IMR-90 (cell line): ENCODE measurements at regions not wholly inside any gene's neighbourhood (a gene's known extent, or its start where the extent isn't known, plus 50 kb on each side); places are given as distances from the start of the nearest gene placed in this dataset.

Experiments
- ATAC-seq: fragments of 200-7000 bp; cut with Tn5 transposase; 2 replicates; pipeline ENCODE4 v1.9.1; 2020; ENCODE audit warnings: low read depth, mild to moderate bottlenecking, moderate library complexity
- BruUV-seq: library from RNA; stranded (reverse); fragments of 400-500 nt; replicated peaks from 2 replicates; lab custom pipeline; 2021; lab: Mats Ljungman, UMichigan
- CTCF ChIA-PET: fragments of 300-600 bp; formaldehyde crosslinking; extraction: SDS; loops from one replicate; lab custom pipeline; 2021; ENCODE audit warnings: antibody characterized with exemption; lab: Yijun Ruan, JAX
- POLR2A ChIA-PET: fragments of 300-600 bp; sonication (Branson Sonifier 250); formaldehyde crosslinking; loops from one replicate; lab custom pipeline; 2022; ENCODE audit warnings: antibody characterized with exemption; ENCODE audit not compliant: unreplicated experiment; lab: Charles Lee
- DNase-seq: peaks from one replicate; pipeline ENCODE4 v3.0.0; 2013
- H2AFZ ChIP-seq: replicated peaks from 2 replicates; pipeline ENCODE3; 2013; ENCODE audit warnings: low read length, mild to moderate bottlenecking; ENCODE audit not compliant: poor library complexity
- H2AK5ac ChIP-seq: 2 replicates; pipeline ENCODE4 v1.6.1; 2013; ENCODE audit warnings: low read depth, low read length, inconsistent platforms
- H2AK9ac ChIP-seq: replicated peaks from 2 replicates; pipeline ENCODE3; 2013; ENCODE audit warnings: mild to moderate bottlenecking, low read depth, low read length, moderate library complexity; ENCODE audit not compliant: poor library complexity
- H2BK120ac ChIP-seq: 2 replicates; pipeline ENCODE4 v1.6.1; 2013; ENCODE audit warnings: low read depth, low read length, inconsistent platforms
- H2BK15ac ChIP-seq: 3 replicates; pipeline ENCODE4 v1.6.1; 2013; ENCODE audit warnings: low read depth, low read length, inconsistent platforms
- H2BK20ac ChIP-seq: 2 replicates; pipeline ENCODE4 v1.6.1; 2013; ENCODE audit warnings: low read depth, mild to moderate bottlenecking, inconsistent platforms, low read length, moderate library complexity
- H2BK5ac ChIP-seq: 2 replicates; pipeline ENCODE4 v1.6.1; 2013; ENCODE audit warnings: mild to moderate bottlenecking, low read depth, low read length, inconsistent platforms; ENCODE audit not compliant: poor library complexity, severe bottlenecking
- H3K14ac ChIP-seq: replicated peaks from 2 replicates; pipeline ENCODE4 v1.6.1; 2013; ENCODE audit warnings: low read depth, low read length, inconsistent platforms
- H3K18ac ChIP-seq: 2 replicates; pipeline ENCODE4 v1.6.1; 2013; ENCODE audit warnings: low read depth, low read length, control low read depth
- H3K23ac ChIP-seq: 2 replicates; pipeline ENCODE4 v1.6.1; 2013; ENCODE audit warnings: low read depth, low read length, inconsistent platforms
- H3K27ac ChIP-seq: 2 replicates; pipeline ENCODE4 v1.5.1; 2013; ENCODE audit warnings: mild to moderate bottlenecking, control low read depth, low read length; ENCODE audit not compliant: insufficient read depth
- H3K27me3 ChIP-seq: 2 replicates; pipeline ENCODE4 v1.6.1; 2013; ENCODE audit warnings: low read length; ENCODE audit not compliant: control insufficient read depth, insufficient read depth
- H3K36me3 ChIP-seq: 2 replicates; pipeline ENCODE4 v1.6.1; 2013; ENCODE audit warnings: low read length, mixed read lengths; ENCODE audit not compliant: control insufficient read depth, insufficient read depth
- H3K4ac ChIP-seq: 2 replicates; pipeline ENCODE4 v1.6.1; 2013; ENCODE audit warnings: low read depth, low read length, inconsistent platforms
- H3K4me1 ChIP-seq: 2 replicates; pipeline ENCODE4 v1.6.1; 2013; ENCODE audit warnings: low read length, mixed read lengths; ENCODE audit not compliant: control insufficient read depth, insufficient read depth
- H3K4me2 ChIP-seq: 2 replicates; pipeline ENCODE4 v1.6.1; 2013; ENCODE audit warnings: low read depth, mild to moderate bottlenecking, control low read depth, low read length, moderate library complexity
- H3K4me3 ChIP-seq: 2 replicates; pipeline ENCODE4 v1.5.1; 2013; ENCODE audit warnings: low read depth, mild to moderate bottlenecking, control low read depth, low read length, moderate library complexity; ENCODE audit not compliant: insufficient read depth
- H3K56ac ChIP-seq: 2 replicates; pipeline ENCODE4 v1.6.1; 2013; ENCODE audit warnings: low read length, inconsistent platforms; ENCODE audit not compliant: insufficient read depth; ENCODE audit errors: extremely low read depth
- H3K79me1 ChIP-seq, 2 experiments: 2 replicates each; pipeline ENCODE4 v1.6.1; 2013; ENCODE audit warnings: low read length in 2 of 2, inconsistent platforms in 1 of 2, low read depth in 1 of 2
- H3K9ac ChIP-seq: 2 replicates; pipeline ENCODE4 v1.6.1; 2013; ENCODE audit warnings: low read depth, low read length, control low read depth
- H3K9me1 ChIP-seq: 2 replicates; pipeline ENCODE4 v1.6.1; 2013; ENCODE audit warnings: low read length, inconsistent platforms; ENCODE audit not compliant: insufficient read depth
- H3K9me3 ChIP-seq: 2 replicates; pipeline ENCODE4 v1.6.1; 2013; ENCODE audit warnings: low read length; ENCODE audit not compliant: control insufficient read depth, insufficient read depth
- H4K20me1 ChIP-seq: 2 replicates; pipeline ENCODE4 v1.6.1; 2013; ENCODE audit warnings: low read length, inconsistent platforms; ENCODE audit not compliant: insufficient read depth
- H4K5ac ChIP-seq: 2 replicates; pipeline ENCODE4 v1.6.1; 2013; ENCODE audit warnings: mild to moderate bottlenecking, low read depth, low read length, control low read depth
- H4K8ac ChIP-seq, 2 experiments: 2 replicates each; pipeline ENCODE4 v1.6.1; 2013; ENCODE audit warnings: low read depth in 2 of 2, low read length in 2 of 2, control low read depth in 1 of 2, inconsistent platforms in 1 of 2
- H4K91ac ChIP-seq: 2 replicates; pipeline ENCODE4 v1.6.1; 2013; ENCODE audit warnings: low read depth, low read length, inconsistent platforms; ENCODE audit not compliant: insufficient read depth
- BHLHE40 ChIP-seq: fragments of 150-350 bp; IDR thresholded peaks from 2 replicates; pipeline ENCODE4 v1.6.1; 2016; ENCODE audit warnings: mild to moderate bottlenecking, low read depth, low read length
- CHD1 ChIP-seq: IDR thresholded peaks from 2 replicates; pipeline ENCODE4 v1.6.1; 2012; ENCODE audit warnings: low read depth, low read length, improper control_type of control experiment
- FOS ChIP-seq: fragments of 150-350 bp; IDR thresholded peaks from 2 replicates; pipeline ENCODE4 v1.6.1; 2016; ENCODE audit warnings: low read depth, low read length
- MAFK ChIP-seq: IDR thresholded peaks from 2 replicates; pipeline ENCODE4 v1.6.1; 2012; ENCODE audit warnings: low read depth, low read length, improper control_type of control experiment
- MXI1 ChIP-seq: IDR thresholded peaks from 2 replicates; pipeline ENCODE4 v1.6.1; 2012; ENCODE audit warnings: low read depth, mild to moderate bottlenecking, low read length, moderate library complexity, borderline replicate concordance
- POLR2A ChIP-seq: IDR thresholded peaks from 2 replicates; pipeline ENCODE4 v1.6.1; 2012; ENCODE audit warnings: mild to moderate bottlenecking, low read depth, low read length
- RAD21 ChIP-seq: IDR thresholded peaks from 2 replicates; pipeline ENCODE4 v1.6.1; 2012; ENCODE audit warnings: low read length, improper control_type of control experiment
- RFX5 ChIP-seq: IDR thresholded peaks from 2 replicates; pipeline ENCODE4 v1.8.0; 2012; ENCODE audit warnings: low read depth, mild to moderate bottlenecking, low read length, moderate library complexity
- SMC3 ChIP-seq: fragments of 150-350 bp; IDR thresholded peaks from 2 replicates; pipeline ENCODE4 v1.6.1; 2016; ENCODE audit warnings: low read depth, mild to moderate bottlenecking, antibody characterized with exemption, low read length, moderate library complexity
- WGBS, 2 experiments: methylation state at CpG; one replicate each; pipeline versions ENCODE4 v1.1.5 to v1.1.7; 2013; ENCODE audit warnings: missing lambda C conversion rate in 2 of 2; ENCODE audit not compliant: insufficient read length in 1 of 2; ENCODE audit errors: extremely low coverage in 2 of 2; 5-methylcytosine and 5-hydroxymethylcytosine counted together
- dilution Hi-C: fragments of 300-500 bp; cut with HindIII; formaldehyde crosslinking; loops from one replicate; pipeline ENCODE4 v1.14.3; 2018; ENCODE audit warnings: low sequenced_read_pairs; ENCODE audit not compliant: unreplicated experiment
- in situ Hi-C: fragments of 300-500 bp; cut with MboI; formaldehyde crosslinking; loops from 3 replicates; pipeline ENCODE4 v1.14.3; 2019; ENCODE audit warnings: low sequenced_read_pairs, inconsistent platforms, mixed read lengths
- intact Hi-C: fragments of 100-400 bp; cut with micrococcal nuclease; formaldehyde crosslinking; loops from 2 replicates; pipeline ENCODE4 v1.10.0; 2022
- TF ChIP-seq, protein P1 (sequence below): conservative IDR thresholded peaks from 2 replicates; pipeline ENCODE4 v1.5.1; 2012; ENCODE audit warnings: mild to moderate bottlenecking, low read depth, low read length, improper control_type of control experiment
- TF ChIP-seq, protein P2 (sequence below): fragments of 150-350 bp; IDR thresholded peaks from 2 replicates; pipeline ENCODE4 v1.6.1; 2017; ENCODE audit warnings: mild to moderate bottlenecking, antibody characterized with exemption, low read length, low read depth

DNA sequence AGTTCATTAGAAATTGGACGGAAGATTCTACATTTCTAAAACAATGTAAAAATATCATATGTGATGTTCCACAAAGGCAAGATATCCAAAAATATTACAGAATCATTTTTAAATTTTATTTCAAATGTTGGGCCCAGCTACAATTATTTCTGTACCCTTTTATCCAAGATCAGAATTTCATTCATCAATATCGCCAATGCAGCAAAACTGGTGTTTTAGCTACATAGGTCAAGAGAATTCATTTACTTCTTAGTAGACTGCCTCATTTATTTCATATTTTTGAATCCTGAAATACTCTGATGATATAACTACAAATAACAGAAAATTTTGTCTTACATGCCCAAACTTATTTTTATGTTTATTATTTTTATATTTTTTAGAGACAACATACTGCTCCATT lies 143.1 kb downstream of the CMPK2 start:
- Histone ChIP-seq H3K9me1 (no peaks in the 10 kb centered on the region), H3K4me2 (no peak overlapping the region), H3K4me1 (no peaks in the 10 kb centered on the region), H2BK15ac (no peak overlapping the region), H3K79me1 (no peaks in the 10 kb centered on the region), H4K20me1 (no peaks in the 10 kb centered on the region), H4K5ac (no peak overlapping the region), H4K8ac (no peak overlapping the region), H2AK9ac (no peak overlapping the region), H3K27ac (no peak overlapping the region), H2AK5ac (no peak overlapping the region), H3K9me3 (no peaks in the 10 kb centered on the region), H3K4ac (no peak overlapping the region), H2AFZ (no peak overlapping the region), H3K14ac (no peak overlapping the region), H2BK5ac (no peak overlapping the region), H2BK120ac (no peak overlapping the region), H3K23ac (no peak overlapping the region), H3K18ac (no peak overlapping the region), H3K9ac (no peak overlapping the region), H3K27me3 (no peaks in the 10 kb centered on the region), H2BK20ac (no peak overlapping the region), H4K91ac (no peak overlapping the region), H3K4me3 (no peak overlapping the region), H3K36me3 (no peaks in the 10 kb centered on the region), H3K56ac (no peak overlapping the region)
- ChIA-PET POLR2A (no interaction called here), CTCF (no interaction called here)
- no CpG with 5 or more reads among the region's 2 CpGs for WGBS, 2 experiments
- dilution Hi-C loops (no loop called here), intact Hi-C loops (no loop called here), in situ Hi-C loops (no loop called here)
- TF ChIP-seq POLR2A (no peak), MXI1 (no peak), RAD21 (no peak), CHD1 (no peak), BHLHE40 (no peak), MAFK (no peak), RFX5 (no peak), SMC3 (no peak), FOS (no peak)
- TF ChIP-seq, protein P1, sequence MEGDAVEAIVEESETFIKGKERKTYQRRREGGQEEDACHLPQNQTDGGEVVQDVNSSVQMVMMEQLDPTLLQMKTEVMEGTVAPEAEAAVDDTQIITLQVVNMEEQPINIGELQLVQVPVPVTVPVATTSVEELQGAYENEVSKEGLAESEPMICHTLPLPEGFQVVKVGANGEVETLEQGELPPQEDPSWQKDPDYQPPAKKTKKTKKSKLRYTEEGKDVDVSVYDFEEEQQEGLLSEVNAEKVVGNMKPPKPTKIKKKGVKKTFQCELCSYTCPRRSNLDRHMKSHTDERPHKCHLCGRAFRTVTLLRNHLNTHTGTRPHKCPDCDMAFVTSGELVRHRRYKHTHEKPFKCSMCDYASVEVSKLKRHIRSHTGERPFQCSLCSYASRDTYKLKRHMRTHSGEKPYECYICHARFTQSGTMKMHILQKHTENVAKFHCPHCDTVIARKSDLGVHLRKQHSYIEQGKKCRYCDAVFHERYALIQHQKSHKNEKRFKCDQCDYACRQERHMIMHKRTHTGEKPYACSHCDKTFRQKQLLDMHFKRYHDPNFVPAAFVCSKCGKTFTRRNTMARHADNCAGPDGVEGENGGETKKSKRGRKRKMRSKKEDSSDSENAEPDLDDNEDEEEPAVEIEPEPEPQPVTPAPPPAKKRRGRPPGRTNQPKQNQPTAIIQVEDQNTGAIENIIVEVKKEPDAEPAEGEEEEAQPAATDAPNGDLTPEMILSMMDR, result no peak
- TF ChIP-seq, protein P2, sequence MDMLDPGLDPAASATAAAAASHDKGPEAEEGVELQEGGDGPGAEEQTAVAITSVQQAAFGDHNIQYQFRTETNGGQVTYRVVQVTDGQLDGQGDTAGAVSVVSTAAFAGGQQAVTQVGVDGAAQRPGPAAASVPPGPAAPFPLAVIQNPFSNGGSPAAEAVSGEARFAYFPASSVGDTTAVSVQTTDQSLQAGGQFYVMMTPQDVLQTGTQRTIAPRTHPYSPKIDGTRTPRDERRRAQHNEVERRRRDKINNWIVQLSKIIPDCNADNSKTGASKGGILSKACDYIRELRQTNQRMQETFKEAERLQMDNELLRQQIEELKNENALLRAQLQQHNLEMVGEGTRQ, result no peak
- no peak for ATAC-seq
- no TSS peak for BruUV-seq
- DNase-seq, result no peak
